ENCODE measurements at regions not wholly inside any gene's neighbourhood (a gene's known extent, or its start where the extent isn't known, plus 50 kb on each side); places are given as distances from the start of the nearest gene placed in this dataset.

DNA sequence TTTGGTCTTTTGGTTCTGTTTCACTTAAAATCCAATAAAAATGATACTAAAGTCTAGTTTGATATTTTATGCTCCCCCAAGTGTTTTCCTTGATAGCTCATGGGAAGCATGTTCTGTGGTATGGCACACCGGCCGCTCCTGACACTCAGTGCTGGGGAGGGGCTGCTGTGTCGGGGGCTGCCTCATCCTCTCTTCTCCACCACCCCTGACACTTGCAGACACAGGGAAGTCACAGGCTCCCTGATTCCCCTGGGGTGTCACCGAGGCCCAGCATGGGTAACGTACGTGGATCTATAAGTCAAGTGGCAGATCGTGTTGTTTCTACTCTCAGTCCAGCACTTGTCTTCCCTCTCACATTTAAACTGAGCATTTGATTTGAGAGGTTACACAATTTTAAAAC, 508.6 kb downstream of the TNS3 start:
- ChIA-PET CTCF (ENCODE audit: partially characterized antibody) (interaction anchor here (0.7 to 2.0 kb wide), 2 partner anchors 13 to 27 kb away, joined by 3 to 5 read pairs; no protein-coding TSS in a partner anchor), POLR2A (ENCODE audit: partially characterized antibody) (no interaction called here)
- H3K23me2 ChIP-seq (ENCODE audit: low read depth, low read length): no peaks in the 10 kb centered on the region
- no peak overlapping the region for H3K23ac ChIP-seq (ENCODE audit: insufficient read length)
- H4K20me1 ChIP-seq (replicated peaks in 1 of 2; ENCODE audit: control insufficient read depth in 1 of 2, insufficient read depth in 2 of 2, low read length in 2 of 2): no peaks in the 10 kb centered on the region
- no peaks in the 10 kb centered on the region for H3K36me3 ChIP-seq (ENCODE audit: control insufficient read depth in 2 of 4, insufficient read depth in 4 of 4, low read length in 3 of 4)
- H4K5ac ChIP-seq (ENCODE audit: insufficient read length, low read depth, low read length): no peak overlapping the region
- no peak overlapping the region for H3K56ac ChIP-seq (replicated peaks; ENCODE audit: insufficient read length, low read depth, low read length)
- H3K79me1 ChIP-seq (ENCODE audit: low read depth, low read length): no peaks in the 10 kb centered on the region
- H3K14ac ChIP-seq (ENCODE audit: insufficient read length): no peak overlapping the region
- WGBS, 2 experiments (ENCODE audit: extremely low coverage in 1 of 2, insufficient coverage in 1 of 2, insufficient read length in 1 of 2, insufficient replicate concordance in 2 of 2, low coverage in 1 of 2, low lambda C conversion rate in 2 of 2, missing lambda C conversion rate in 1 of 2): 96% methylated on average over 7 of the region's 7 CpGs; no CpG with 5 or more reads in 1 of the 2 experiments
- no peak overlapping the region for H2BK15ac ChIP-seq (ENCODE audit: low read length)
- no peak overlapping the region for H4K91ac ChIP-seq (replicated peaks; ENCODE audit: insufficient read length, low read length)
- H2AK5ac ChIP-seq (ENCODE audit: low read depth, low read length): no peak overlapping the region
- H3K4me3 ChIP-seq (ENCODE audit: extremely low read depth in 1 of 4, insufficient read depth in 2 of 4, low read depth in 3 of 4, low read length in 4 of 4): no peak overlapping the region
- H2BK5ac ChIP-seq (ENCODE audit: low read depth, low read length): no peak overlapping the region
- FAIRE-seq (no peak), DNase-seq (ENCODE audit: low read depth in 1 of 2, low spot score in 2 of 2) (no peak)
- TF ChIP-seq NANOG (IDR thresholded peaks at IDR 0.05; ENCODE audit: insufficient read depth, low read depth, low read length, poor library complexity, severe bottlenecking) (no peak), CHD2 (IDR thresholded peaks at IDR 0.05; ENCODE audit: low read length) (no peak), EGR1 (IDR thresholded peaks at IDR 0.05; ENCODE audit: borderline replicate concordance, low read depth, low read length) (no peak), POU5F1 (IDR thresholded peaks at IDR 0.05; ENCODE audit: low read depth, low read length) (no peak), RBBP5 (IDR thresholded peaks at IDR 0.05; ENCODE audit: borderline replicate concordance, low read depth, low read length) (no peak), SRF (IDR thresholded peaks at IDR 0.05; ENCODE audit: low read depth, low read length) (no peak)
- TF ChIP-seq, protein P1, sequence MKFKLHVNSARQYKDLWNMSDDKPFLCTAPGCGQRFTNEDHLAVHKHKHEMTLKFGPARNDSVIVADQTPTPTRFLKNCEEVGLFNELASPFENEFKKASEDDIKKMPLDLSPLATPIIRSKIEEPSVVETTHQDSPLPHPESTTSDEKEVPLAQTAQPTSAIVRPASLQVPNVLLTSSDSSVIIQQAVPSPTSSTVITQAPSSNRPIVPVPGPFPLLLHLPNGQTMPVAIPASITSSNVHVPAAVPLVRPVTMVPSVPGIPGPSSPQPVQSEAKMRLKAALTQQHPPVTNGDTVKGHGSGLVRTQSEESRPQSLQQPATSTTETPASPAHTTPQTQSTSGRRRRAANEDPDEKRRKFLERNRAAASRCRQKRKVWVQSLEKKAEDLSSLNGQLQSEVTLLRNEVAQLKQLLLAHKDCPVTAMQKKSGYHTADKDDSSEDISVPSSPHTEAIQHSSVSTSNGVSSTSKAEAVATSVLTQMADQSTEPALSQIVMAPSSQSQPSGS (IDR thresholded peaks at IDR 0.05; ENCODE audit: low read length): no peak
- no peak overlapping the region for H3K4me2 ChIP-seq (ENCODE audit: insufficient read depth in 1 of 2, low read depth in 2 of 2, low read length in 2 of 2)
- H3K27ac ChIP-seq (ENCODE audit: low read depth, low read length): no peak overlapping the region
- H3K4ac ChIP-seq (replicated peaks; ENCODE audit: insufficient read length, low read depth, low read length): no peak overlapping the region
- H3K9ac ChIP-seq (replicated peaks in 1 of 4; ENCODE audit: extremely low read depth in 1 of 4, low read depth in 3 of 4, low read length in 3 of 4): no peak overlapping the region
- no peak overlapping the region for H2BK12ac ChIP-seq (ENCODE audit: low read depth, low read length)
- no peaks in the 10 kb centered on the region for H3K27me3 ChIP-seq (replicated peaks in 1 of 4; ENCODE audit: control insufficient read depth in 3 of 4, extremely low read depth in 1 of 4, insufficient read depth in 3 of 4, low read length in 3 of 4)
- H4K8ac ChIP-seq (ENCODE audit: extremely low read depth, insufficient read depth, low read length): no peak overlapping the region; the same call in 1 of the 2 replicates
- no peak overlapping the region for H2BK120ac ChIP-seq (replicated peaks; ENCODE audit: low read depth, low read length)
- no peak overlapping the region for H3K18ac ChIP-seq (ENCODE audit: extremely low read depth, low read length)
- no peak overlapping the region for H2AFZ ChIP-seq (ENCODE audit: low read length)
- H3K79me2 ChIP-seq (ENCODE audit: control insufficient read depth in 1 of 2, insufficient read depth in 2 of 2, low read length in 2 of 2): no peaks in the 10 kb centered on the region
- H3K4me1 ChIP-seq (replicated peaks in 1 of 4; ENCODE audit: control insufficient read depth in 3 of 4, insufficient read depth in 4 of 4, low read length in 3 of 4): peaks cover 0 to 2% (median 0%) of the 10 kb centered on the region in 4 experiments; a peak in 1 of 7 replicates
- no peak overlapping the region for H2BK20ac ChIP-seq (ENCODE audit: low read length)
- H3K9me3 ChIP-seq (ENCODE audit: insufficient read depth in 2 of 2, low read depth in 1 of 2, low read length in 1 of 2): no peaks in the 10 kb centered on the region

Measured in H1 (cell line).